GM19099 (cell line): ENCODE measurements at regions not wholly inside any gene's neighbourhood (a gene's known extent, or its start where the extent isn't known, plus 50 kb on each side); places are given as distances from the start of the nearest gene placed in this dataset.

Experiments
- POLR2A ChIP-seq: IDR thresholded peaks from 3 replicates; pipeline ENCODE4 v1.6.1; 2011; ENCODE audit warnings: low read depth; ENCODE audit not compliant: insufficient read length; ENCODE audit errors: extremely low read depth

DNA sequence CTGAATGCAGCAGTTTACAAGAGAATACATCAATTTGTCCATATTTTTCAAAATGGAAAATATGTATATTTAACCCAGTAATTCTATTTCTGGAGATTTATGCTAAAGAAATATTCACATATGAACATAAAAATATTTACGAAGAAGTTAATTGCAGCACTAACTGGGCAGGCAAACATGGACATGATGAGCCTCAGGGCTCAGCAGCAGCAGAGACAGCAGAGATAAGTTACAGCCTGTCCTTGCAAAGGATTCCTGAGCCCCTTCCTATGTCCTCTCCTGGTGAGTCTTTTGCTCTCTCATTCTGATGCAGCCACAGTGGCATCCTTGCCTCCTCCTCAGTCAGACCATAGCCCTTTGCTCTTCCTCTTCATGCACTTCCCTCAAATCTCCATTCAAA is 680.6 kb upstream of the CPEB2 start:
- no peak for TF ChIP-seq POLR2A

DNA sequence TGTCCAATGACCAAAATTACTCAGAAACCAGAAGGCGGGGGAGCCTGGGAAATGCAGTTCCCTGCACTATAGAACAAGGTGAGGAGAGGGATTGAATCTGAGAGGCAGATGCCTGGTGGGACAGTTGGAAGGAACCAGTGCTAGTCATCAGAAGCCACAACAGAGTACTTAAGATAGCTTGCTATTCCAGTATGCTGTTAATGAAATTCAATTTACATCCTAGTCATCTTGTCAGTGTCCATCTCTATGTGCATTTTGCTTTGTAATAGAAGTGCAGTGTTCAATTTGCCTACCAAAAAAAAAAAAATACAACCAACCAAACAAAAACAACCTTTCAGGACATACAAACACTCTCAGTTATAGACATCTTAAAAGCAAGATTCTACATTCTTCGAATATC is 679.1 kb upstream of the CPEB2 start:
- TF ChIP-seq POLR2A, result no peak

- no peak for TF ChIP-seq POLR2A
Observed at GRCh38 chr4:14329228-14329627, 673.1 kb upstream of the CPEB2 start.

DNA sequence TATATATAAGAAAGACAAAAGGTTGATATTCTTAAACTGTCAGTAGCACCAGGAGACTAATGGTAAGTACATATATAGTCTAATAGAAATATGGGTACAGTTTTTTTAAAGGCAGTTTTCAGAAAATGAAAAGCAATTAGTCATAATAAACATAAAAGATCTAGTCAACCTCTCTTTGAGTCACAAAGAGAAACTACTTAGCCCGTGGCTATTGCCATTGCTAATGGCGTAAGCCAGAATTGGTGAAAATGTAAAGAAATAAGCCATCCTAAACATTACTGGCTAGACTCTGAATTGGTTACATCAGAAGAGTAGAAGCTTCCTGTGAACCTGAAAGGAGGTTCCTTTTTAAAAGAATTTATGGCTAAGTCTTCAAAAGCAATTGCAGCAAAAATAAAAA is 668.7 kb upstream of the CPEB2 start:
- no peak for TF ChIP-seq POLR2A

- no peak for TF ChIP-seq POLR2A
Observed at GRCh38 chr4:14334166-14334565, 668.1 kb upstream of the CPEB2 start.

DNA sequence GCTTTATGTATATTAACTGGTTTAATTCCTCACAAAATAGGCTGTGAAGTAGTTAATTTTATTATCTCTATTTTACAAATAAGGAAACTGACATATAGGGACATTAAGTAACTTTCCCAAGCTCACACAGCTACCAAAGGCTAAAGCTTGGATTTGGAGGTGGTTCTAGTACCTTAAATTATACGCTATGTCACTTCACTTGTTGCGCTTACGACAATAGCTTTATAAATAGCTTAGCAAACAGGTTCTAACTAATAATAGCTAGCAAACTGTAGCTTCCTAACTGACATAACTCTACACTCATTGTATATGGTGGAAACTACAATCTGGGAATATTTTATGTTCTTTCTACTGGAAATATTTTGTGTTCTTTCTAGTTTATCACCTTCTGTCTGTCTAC is 666.4 kb upstream of the CPEB2 start:
- TF ChIP-seq POLR2A, result no peak

GRCh38 chr4:14336656-14337055 is 665.6 kb upstream of the CPEB2 start:
- TF ChIP-seq POLR2A, result no peak

DNA sequence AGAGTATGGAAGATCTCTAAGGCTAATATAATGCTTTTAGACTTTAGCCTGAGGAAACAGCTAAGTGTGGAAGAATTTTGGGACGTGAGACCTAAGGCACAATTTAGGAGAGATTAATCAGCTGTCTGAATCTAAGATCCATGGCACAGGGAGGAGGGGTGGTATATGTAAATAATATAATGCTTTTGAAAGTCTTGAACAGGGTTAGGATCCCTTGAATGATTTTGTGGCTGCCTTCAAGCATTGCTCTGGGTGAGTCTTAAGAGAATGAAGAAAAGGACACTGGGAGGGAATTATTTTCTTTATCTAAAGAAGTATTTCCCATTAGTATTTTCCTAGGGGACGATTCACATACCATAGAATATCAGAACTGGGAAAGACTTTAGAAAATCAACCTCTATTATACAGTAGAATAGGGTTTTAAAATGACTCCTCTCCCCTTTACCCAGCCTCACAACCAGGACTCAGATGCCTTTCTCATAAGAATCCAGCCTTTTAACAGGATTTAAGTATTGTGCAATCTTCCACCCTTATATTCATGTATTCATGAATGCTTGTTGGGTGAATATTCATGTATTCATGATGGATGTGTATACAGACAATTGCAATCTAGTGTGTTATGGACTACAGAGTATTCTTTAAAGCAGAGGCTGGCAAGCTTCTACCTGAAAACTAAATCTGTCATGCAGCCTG is 664.2 kb upstream of the CPEB2 start:
- TF ChIP-seq POLR2A, result no peak

DNA sequence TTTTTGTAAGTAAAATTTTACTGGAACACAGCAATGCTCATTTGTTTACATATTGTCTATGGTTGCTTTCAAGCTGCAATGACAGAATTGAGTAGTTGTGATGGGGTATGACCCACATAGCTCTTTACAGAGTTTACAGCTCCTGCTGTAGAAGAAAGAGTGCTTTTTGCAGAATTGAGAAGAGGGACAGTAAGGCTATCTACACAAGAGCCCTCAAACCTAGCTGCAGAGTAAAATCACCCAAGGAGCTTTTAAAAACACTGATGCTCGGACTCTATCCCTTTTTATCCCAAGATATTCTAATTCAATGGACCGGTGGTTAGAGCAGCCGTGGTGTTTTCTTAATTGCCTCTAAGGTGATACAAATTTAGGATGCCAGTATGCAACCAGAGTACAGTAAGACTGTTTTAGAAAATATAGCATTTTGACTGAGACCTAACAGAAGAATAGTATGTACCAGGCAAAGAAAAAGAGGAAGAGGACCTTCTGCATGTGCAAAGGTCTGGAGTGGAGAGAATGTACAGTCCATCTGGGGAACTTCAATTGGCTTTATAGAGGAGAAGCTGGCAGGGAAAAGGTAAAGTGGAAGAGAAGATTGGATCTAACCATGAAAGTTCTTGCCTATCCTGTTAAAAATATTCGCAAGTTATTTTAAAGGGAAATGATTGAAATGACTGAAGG is 663.6 kb upstream of the CPEB2 start:
- no peak for TF ChIP-seq POLR2A

DNA sequence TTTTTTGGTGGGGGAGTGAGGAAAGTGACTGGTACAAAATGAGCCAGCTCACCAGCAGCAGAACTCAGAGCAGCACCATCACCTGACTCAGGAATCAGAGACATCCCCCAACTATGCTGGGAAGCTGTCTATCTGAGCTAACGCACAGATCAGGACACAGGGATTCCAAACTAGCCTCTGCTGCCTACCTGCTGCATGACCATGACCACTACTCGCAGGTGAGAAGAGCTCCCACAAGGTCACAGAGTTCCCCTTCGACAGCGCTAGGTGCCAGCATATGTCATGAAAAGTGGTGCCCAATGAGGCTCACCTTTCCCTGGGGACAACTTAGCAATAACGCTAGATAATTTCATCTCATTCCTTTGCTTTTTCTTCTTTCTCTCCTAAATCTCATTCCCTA is 662.6 kb upstream of the CPEB2 start:
- no peak for TF ChIP-seq POLR2A

- no peak for TF ChIP-seq POLR2A
Observed at GRCh38 chr4:14340321-14340720, 662.0 kb upstream of the CPEB2 start.

DNA sequence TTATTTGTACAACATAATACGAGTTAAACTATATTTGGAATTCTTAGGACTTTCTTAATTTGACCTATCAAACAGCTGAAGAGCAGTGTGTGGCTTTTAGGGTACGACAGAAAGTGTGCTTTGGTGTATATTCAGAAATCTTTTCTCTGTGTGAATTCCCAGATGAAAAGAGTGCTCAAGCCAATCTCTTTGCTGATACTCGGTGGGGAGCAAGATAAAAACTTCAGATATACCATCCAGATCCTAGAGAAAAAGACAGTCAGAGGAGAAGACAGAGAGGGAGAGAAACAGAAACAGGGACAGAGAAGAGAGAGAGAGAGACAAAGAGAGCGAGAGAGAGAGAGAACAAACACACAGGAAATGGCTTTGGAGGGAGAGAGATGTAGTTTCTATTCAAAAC is 658.3 kb upstream of the CPEB2 start:
- TF ChIP-seq POLR2A, result no peak

- TF ChIP-seq POLR2A, result no peak
Observed at GRCh38 chr4:14345356-14345775, 656.9 kb upstream of the CPEB2 start.

DNA sequence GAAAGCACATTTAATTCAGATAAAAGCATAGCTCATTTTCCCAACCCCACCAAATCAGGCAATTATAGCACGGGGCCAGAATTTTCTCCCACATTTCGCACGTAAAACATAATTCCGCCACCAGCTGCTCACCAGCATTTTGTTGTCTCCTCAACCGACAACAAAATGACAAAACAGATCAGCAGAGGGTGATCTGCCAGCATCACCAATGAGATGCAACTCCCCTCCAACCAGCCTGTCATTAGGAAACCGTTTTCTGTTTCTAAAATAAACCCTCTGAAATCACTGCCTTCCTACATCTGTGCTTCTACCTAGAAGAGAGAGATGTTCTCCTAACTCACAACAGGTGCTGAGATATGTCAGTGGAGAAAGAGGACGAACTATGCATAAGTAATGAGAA is 654.8 kb upstream of the CPEB2 start:
- no peak for TF ChIP-seq POLR2A

- no peak for TF ChIP-seq POLR2A
Observed at GRCh38 chr4:14348506-14348905, 653.8 kb upstream of the CPEB2 start.

DNA sequence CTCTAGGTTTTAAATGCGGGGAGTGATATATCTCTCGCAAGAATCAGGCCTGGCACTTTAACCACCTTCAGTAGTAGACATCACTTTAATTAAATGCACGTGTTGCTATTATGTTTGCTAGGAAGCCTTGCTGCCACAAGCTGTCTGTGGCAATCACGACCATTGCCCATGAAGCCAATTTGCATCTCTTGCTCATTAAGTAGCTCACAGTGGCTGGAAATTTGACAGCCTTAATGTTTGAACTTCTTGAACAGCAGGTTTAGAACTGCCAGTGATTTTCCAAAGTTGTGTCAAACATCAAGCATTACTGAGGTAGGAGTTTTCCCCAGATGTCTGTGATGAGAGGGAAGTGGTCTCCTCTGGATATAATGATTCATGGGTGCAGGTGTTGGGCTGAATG is 642.3 kb upstream of the CPEB2 start:
- TF ChIP-seq POLR2A, result no peak

DNA sequence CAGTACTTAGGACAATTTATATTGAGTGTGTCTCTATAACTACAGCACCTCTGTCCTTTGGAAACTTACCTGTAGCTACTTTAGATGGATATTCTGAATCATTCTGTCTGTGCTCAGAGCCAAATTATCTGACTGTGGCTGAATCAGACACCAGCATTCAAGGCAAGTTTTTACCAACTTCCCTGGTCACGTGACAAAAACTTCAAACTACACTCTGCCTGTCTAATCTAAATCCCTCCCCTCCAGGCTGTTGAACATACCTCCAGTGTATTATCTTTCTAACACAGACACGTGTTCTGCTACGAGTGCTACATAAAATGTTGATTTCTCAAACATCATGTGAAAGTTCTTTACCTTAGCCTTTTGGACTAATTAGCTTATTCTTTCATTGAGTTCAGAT is 641.2 kb upstream of the CPEB2 start:
- TF ChIP-seq POLR2A, result no peak
